Omental fat pad (tissue), 3 donors: ENCODE measurements at regions not wholly inside any gene's neighbourhood (a gene's known extent, or its start where the extent isn't known, plus 50 kb on each side); places are given as distances from the start of the nearest gene placed in this dataset.
"Not testable (repeated sequence)": the region's sequence is repeated elsewhere in the genome, so short reads cannot be mapped to it uniquely, and the experiment has no call there.

Experiments used
- ATAC-seq: fragments of 150-250 bp; one replicate; pipeline ENCODE4 v1.9.1; 2016; ENCODE audit warnings: mild to moderate bottlenecking, moderate library complexity; ENCODE audit not compliant: low FRiP score
- DNase-seq: peaks from one replicate; pipeline ENCODE4 v3.0.0-alpha.2; 2019; ENCODE audit warnings: low spot score
- TF ChIP-seq, protein P1 (sequence below), 3 donors: fragments of 450-650 bp; IDR thresholded peaks; one replicate each; pipeline ENCODE4 v1.5.1; 2016 to 2017; ENCODE audit warnings: antibody characterized with exemption in 3 of 3, mild to moderate bottlenecking in 3 of 3, moderate library complexity in 2 of 3

- DNase-seq (no peak), ATAC-seq (no peak)
- TF ChIP-seq, protein P1, sequence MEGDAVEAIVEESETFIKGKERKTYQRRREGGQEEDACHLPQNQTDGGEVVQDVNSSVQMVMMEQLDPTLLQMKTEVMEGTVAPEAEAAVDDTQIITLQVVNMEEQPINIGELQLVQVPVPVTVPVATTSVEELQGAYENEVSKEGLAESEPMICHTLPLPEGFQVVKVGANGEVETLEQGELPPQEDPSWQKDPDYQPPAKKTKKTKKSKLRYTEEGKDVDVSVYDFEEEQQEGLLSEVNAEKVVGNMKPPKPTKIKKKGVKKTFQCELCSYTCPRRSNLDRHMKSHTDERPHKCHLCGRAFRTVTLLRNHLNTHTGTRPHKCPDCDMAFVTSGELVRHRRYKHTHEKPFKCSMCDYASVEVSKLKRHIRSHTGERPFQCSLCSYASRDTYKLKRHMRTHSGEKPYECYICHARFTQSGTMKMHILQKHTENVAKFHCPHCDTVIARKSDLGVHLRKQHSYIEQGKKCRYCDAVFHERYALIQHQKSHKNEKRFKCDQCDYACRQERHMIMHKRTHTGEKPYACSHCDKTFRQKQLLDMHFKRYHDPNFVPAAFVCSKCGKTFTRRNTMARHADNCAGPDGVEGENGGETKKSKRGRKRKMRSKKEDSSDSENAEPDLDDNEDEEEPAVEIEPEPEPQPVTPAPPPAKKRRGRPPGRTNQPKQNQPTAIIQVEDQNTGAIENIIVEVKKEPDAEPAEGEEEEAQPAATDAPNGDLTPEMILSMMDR (IDR thresholded peaks at IDR 0.05) = no peak
These were observed 698.7 kb upstream of the ANO3 start for GRCh38 chr11:25633230-25633629.

DNA sequence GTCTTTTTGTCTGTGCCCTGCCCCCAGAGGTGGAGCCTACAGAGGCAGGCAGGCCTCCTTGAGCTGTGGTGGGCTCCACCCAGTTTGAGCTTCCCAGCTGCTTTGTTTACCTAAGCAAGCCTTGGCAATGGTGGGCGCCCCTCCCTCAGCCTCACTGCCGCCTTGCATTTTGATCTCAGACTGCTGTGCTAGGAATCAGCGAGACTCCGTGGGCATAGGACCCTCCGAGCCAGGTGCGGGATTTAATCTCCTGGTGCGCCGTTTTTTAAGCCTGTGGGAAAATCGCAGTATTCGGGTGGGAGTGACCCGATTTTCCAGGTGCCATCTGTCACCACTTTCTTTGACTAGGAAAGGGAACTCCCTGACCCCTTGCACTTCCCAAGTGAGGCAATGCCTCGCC lies 682.7 kb upstream of the ANO3 start:
- not testable (repeated sequence) for DNase-seq, ATAC-seq

GRCh38 chr11:25650319-25650718 lies 681.6 kb upstream of the ANO3 start:
- TF ChIP-seq, protein P1 (IDR thresholded peaks at IDR 0.05) = no peak

DNA sequence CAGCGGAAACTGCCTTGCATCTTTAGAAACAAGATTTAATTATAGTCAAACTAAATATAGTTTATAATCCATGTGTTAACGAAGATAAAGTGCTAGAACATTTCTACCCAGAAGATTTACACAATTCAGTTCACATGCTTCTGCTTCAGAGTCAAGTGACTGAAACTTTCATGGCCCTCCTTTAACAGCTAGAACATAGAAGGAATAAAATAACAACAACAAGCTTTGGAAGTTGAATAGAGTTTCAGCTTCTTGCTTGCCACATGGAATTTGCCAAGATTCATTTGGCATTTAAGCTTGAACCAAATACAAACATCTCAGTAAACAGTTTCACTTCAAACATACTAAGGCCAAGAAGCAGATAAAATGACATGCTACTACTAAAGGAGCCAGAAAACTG lies 676.3 kb upstream of the ANO3 start:
- no peak for ATAC-seq
- TF ChIP-seq, protein P1 (IDR thresholded peaks at IDR 0.05) = no peak
- no peak for DNase-seq

More at GRCh38 chr11:25650319-25650718, 681.6 kb upstream of the ANO3 start:
- no peak for ATAC-seq
- no peak for DNase-seq

DNA sequence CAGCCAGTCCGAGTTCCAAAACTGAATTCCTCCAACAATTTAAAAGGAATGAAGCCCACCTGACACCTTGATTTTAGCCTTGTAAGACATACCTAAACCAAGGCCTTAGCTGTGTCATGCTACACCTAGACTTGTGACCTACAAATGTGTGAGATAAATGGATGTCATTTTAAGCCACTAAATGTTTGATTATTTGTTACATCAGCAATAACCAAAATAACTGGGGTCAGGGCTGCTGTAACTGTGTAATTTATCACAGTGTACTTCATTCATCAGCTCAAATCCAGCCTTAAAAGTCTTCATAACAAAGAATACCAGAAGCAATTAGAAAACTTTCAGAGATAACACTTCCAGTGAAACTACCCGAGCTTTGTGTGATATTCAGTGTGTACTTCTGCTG lies 673.0 kb upstream of the ANO3 start:
- TF ChIP-seq, protein P1 (IDR thresholded peaks at IDR 0.05) = no peak
- DNase-seq (no peak), ATAC-seq (no peak)

DNA sequence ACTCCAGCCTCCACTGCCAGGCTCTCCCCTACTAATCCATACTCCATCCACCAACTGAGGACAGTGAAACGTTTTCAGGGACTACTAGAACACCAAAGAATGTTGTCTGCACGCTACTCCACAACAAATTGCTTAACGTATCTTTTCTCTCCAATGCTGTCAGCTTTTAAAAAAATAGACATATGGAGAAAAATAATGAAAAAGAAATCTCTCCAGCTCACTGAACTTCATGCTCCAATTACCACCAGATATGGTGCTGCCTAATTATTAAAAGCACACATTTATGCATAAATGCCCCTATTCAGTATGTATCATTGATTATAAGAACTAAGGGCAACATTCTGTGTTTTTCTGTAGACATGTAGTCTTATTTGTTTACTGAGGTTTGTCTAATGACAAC lies 672.2 kb upstream of the ANO3 start:
- no peak for DNase-seq
- no peak for ATAC-seq
- TF ChIP-seq, protein P1 (IDR thresholded peaks at IDR 0.05) = no peak

GRCh38 chr11:25667871-25668270 lies 664.1 kb upstream of the ANO3 start:
- no peak for ATAC-seq
- TF ChIP-seq, protein P1 (IDR thresholded peaks at IDR 0.05) = no peak
- no peak for DNase-seq

DNA sequence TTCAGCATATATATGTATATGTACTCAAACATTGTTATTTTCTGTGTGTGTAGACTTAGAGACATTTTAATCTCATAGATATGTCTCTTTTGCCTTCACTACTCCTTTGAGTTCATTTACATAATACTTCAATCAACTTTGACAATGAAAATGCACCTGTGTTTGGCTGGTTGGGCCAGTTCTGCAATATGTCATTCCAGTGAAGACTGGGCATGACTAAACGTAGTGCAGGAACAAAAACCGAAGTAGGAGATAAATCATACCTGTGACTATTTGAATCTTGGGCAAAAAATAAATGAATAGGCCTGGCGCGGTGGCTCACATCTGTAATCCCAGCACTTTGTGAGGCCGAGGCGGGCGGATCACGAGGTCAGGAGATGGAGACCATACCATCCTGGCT lies 640.0 kb upstream of the ANO3 start:
- no peak for ATAC-seq

More for the DNA sequence above, 640.0 kb upstream of the ANO3 start:
- TF ChIP-seq, protein P1 (IDR thresholded peaks at IDR 0.05) = no peak
- no peak for DNase-seq
